Endothelial cell (in vitro differentiated cells): ENCODE measurements at regions not wholly inside any gene's neighbourhood (a gene's known extent, or its start where the extent isn't known, plus 50 kb on each side); places are given as distances from the start of the nearest gene placed in this dataset.

Source experiments
- DNase-seq: peaks from one replicate; pipeline ENCODE4 v3.0.0; 2021; ENCODE audit warnings: low spot score
- H3K27ac Mint-ChIP-seq: one replicate; pipeline ENCODE4 v1.8.0; 2021; ENCODE audit warnings: mixed read lengths, inconsistent platforms; ENCODE audit not compliant: unreplicated experiment
- H3K27me3 Mint-ChIP-seq: one replicate; pipeline ENCODE4 v1.8.0; 2021; ENCODE audit warnings: mild to moderate bottlenecking, moderate library complexity, mixed read lengths, inconsistent platforms; ENCODE audit not compliant: unreplicated experiment
- H3K36me3 Mint-ChIP-seq: one replicate; pipeline ENCODE4 v1.8.0; 2021; ENCODE audit warnings: mild to moderate bottlenecking, low read depth, mixed read lengths, inconsistent platforms; ENCODE audit not compliant: unreplicated experiment
- H3K4me1 Mint-ChIP-seq: one replicate; pipeline ENCODE4 v1.8.0; 2021; ENCODE audit warnings: mild to moderate bottlenecking, mixed read lengths, inconsistent platforms; ENCODE audit not compliant: unreplicated experiment
- H3K4me3 Mint-ChIP-seq: one replicate; pipeline ENCODE4 v1.8.0; 2021; ENCODE audit warnings: mild to moderate bottlenecking, mixed read lengths, inconsistent platforms; ENCODE audit not compliant: unreplicated experiment
- H3K9me3 Mint-ChIP-seq: one replicate; pipeline ENCODE4 v1.8.0; 2021; ENCODE audit warnings: mixed read lengths, inconsistent platforms; ENCODE audit not compliant: unreplicated experiment
- CTCF ChIP-seq: fragments of 200-600 bp; sonication (generic); IDR thresholded peaks from one replicate; pipeline ENCODE4 v1.5.0; 2021; ENCODE audit warnings: antibody characterized with exemption; ENCODE audit not compliant: unreplicated experiment

GRCh38 chr1:199735660-199736059 is 291.9 kb upstream of the NR5A2 start:
- no peaks in the 10 kb centered on the region for H3K9me3 Mint-ChIP-seq
- no peak for DNase-seq

GRCh38 chr1:199736646-199737045 is 290.9 kb upstream of the NR5A2 start:
- Mint-ChIP-seq H3K27ac (no peak overlapping the region), H3K9me3 (no peaks in the 10 kb centered on the region), H3K36me3 (no peaks in the 10 kb centered on the region), H3K4me3 (no peak overlapping the region), H3K27me3 (no peaks in the 10 kb centered on the region), H3K4me1 (peaks cover 5% of the 10 kb centered on the region)
- no peak for TF ChIP-seq CTCF
- DNase-seq, result no peak

More at GRCh38 chr1:199735660-199736059, 291.9 kb upstream of the NR5A2 start:
- no peaks in the 10 kb centered on the region for H3K36me3 Mint-ChIP-seq
- H3K27ac Mint-ChIP-seq, result no peak overlapping the region
- peaks cover 1% of the 10 kb centered on the region for H3K27me3 Mint-ChIP-seq
- no peak for TF ChIP-seq CTCF
- no peak overlapping the region for H3K4me3 Mint-ChIP-seq
- peaks cover 8% of the 10 kb centered on the region for H3K4me1 Mint-ChIP-seq

DNA sequence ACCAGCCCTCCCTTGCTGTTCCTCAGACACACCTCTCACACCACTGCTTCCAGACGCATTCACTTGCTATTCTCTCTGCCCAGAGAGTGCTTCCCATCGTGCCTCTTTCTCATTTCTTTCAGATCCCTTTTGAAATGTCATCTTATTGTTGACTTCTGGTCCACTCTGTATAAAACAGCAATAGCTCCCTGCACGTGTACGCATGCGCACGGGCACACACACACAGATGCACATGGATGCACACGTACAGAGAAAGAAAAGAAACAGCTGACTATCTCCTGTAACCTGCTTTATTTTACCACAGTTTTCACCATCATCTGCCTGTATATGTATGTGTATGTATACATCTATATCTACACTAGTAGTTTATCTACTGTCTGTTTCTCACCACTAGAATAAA is 285.9 kb upstream of the NR5A2 start:
- H3K9me3 Mint-ChIP-seq, result no peaks in the 10 kb centered on the region
- H3K36me3 Mint-ChIP-seq, result no peaks in the 10 kb centered on the region
- TF ChIP-seq CTCF, result no peak
- no peak for DNase-seq
- H3K27me3 Mint-ChIP-seq, result no peaks in the 10 kb centered on the region
- H3K4me1 Mint-ChIP-seq, result no peaks in the 10 kb centered on the region
- no peak overlapping the region for H3K4me3 Mint-ChIP-seq
- no peak overlapping the region for H3K27ac Mint-ChIP-seq

GRCh38 chr1:199742547-199742946 is 285.0 kb upstream of the NR5A2 start:
- no peak for TF ChIP-seq CTCF
- no peak for DNase-seq

DNA sequence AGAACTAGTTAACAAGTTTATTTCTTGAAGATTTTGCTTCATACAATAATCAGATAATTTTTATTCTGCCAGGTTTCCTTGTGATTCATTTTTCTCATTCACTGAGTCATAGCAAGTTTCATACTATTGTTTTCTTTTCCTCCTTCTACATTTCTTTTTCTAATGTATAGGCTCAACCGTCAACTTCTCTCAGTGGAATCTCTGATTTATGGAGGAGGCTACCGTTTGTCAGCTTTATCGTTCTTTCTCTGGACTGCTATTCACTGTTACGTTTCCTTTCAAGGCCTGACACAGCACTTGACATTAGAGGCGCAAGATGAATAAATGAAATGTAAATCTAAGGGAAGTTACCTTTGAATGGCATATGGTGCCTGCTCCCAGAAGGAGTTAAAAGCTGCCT is 284.3 kb upstream of the NR5A2 start:
- no peaks in the 10 kb centered on the region for H3K27me3 Mint-ChIP-seq
- H3K9me3 Mint-ChIP-seq, result no peaks in the 10 kb centered on the region
- no peak overlapping the region for H3K4me3 Mint-ChIP-seq
- no peaks in the 10 kb centered on the region for H3K36me3 Mint-ChIP-seq
- TF ChIP-seq CTCF, result no peak
- H3K4me1 Mint-ChIP-seq, result peaks cover 4% of the 10 kb centered on the region
- no peak for DNase-seq
- H3K27ac Mint-ChIP-seq, result no peak overlapping the region

More at GRCh38 chr1:199742547-199742946, 285.0 kb upstream of the NR5A2 start:
- no peaks in the 10 kb centered on the region for H3K36me3 Mint-ChIP-seq
- H3K27ac Mint-ChIP-seq, result no peak overlapping the region
- no peaks in the 10 kb centered on the region for H3K27me3 Mint-ChIP-seq
- H3K4me3 Mint-ChIP-seq, result no peak overlapping the region
- no peaks in the 10 kb centered on the region for H3K4me1 Mint-ChIP-seq
- no peaks in the 10 kb centered on the region for H3K9me3 Mint-ChIP-seq
